ENCODE measurements at regions not wholly inside any gene's neighbourhood (a gene's known extent, or its start where the extent isn't known, plus 50 kb on each side); places are given as distances from the start of the nearest gene placed in this dataset.

DNA sequence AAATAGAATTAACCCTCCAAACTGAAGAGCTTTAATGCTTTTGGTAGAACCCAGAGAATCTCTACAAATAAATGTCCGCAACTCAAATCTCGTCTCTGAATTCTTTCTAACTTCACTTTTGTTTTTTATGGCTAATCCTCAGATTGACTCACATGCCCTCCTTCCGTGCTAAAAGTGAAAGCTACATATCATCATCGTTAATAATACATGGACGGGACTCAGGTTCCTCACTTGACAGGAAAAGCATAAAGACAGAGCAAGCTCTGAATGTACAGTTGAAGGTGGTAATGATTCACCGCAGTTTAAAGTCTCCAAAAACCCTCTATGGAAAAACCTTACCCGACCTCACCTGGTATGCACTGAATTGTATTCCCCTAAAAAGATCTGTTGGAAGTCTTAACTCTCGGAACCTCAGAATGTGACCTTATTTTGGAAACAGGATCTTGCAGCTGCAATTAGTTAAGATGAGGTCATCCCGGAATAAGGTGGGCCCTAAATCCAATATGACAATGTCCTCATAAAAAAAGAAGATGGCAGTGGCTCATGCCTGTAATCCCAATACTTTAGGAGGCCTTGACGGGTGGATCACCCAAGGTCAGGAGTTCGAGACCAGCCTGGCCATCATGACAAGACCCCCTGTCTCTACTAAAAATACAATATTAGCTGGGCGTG is 147.4 kb upstream of the FOXN3 start (continued):
- TF ChIP-seq, protein P1, sequence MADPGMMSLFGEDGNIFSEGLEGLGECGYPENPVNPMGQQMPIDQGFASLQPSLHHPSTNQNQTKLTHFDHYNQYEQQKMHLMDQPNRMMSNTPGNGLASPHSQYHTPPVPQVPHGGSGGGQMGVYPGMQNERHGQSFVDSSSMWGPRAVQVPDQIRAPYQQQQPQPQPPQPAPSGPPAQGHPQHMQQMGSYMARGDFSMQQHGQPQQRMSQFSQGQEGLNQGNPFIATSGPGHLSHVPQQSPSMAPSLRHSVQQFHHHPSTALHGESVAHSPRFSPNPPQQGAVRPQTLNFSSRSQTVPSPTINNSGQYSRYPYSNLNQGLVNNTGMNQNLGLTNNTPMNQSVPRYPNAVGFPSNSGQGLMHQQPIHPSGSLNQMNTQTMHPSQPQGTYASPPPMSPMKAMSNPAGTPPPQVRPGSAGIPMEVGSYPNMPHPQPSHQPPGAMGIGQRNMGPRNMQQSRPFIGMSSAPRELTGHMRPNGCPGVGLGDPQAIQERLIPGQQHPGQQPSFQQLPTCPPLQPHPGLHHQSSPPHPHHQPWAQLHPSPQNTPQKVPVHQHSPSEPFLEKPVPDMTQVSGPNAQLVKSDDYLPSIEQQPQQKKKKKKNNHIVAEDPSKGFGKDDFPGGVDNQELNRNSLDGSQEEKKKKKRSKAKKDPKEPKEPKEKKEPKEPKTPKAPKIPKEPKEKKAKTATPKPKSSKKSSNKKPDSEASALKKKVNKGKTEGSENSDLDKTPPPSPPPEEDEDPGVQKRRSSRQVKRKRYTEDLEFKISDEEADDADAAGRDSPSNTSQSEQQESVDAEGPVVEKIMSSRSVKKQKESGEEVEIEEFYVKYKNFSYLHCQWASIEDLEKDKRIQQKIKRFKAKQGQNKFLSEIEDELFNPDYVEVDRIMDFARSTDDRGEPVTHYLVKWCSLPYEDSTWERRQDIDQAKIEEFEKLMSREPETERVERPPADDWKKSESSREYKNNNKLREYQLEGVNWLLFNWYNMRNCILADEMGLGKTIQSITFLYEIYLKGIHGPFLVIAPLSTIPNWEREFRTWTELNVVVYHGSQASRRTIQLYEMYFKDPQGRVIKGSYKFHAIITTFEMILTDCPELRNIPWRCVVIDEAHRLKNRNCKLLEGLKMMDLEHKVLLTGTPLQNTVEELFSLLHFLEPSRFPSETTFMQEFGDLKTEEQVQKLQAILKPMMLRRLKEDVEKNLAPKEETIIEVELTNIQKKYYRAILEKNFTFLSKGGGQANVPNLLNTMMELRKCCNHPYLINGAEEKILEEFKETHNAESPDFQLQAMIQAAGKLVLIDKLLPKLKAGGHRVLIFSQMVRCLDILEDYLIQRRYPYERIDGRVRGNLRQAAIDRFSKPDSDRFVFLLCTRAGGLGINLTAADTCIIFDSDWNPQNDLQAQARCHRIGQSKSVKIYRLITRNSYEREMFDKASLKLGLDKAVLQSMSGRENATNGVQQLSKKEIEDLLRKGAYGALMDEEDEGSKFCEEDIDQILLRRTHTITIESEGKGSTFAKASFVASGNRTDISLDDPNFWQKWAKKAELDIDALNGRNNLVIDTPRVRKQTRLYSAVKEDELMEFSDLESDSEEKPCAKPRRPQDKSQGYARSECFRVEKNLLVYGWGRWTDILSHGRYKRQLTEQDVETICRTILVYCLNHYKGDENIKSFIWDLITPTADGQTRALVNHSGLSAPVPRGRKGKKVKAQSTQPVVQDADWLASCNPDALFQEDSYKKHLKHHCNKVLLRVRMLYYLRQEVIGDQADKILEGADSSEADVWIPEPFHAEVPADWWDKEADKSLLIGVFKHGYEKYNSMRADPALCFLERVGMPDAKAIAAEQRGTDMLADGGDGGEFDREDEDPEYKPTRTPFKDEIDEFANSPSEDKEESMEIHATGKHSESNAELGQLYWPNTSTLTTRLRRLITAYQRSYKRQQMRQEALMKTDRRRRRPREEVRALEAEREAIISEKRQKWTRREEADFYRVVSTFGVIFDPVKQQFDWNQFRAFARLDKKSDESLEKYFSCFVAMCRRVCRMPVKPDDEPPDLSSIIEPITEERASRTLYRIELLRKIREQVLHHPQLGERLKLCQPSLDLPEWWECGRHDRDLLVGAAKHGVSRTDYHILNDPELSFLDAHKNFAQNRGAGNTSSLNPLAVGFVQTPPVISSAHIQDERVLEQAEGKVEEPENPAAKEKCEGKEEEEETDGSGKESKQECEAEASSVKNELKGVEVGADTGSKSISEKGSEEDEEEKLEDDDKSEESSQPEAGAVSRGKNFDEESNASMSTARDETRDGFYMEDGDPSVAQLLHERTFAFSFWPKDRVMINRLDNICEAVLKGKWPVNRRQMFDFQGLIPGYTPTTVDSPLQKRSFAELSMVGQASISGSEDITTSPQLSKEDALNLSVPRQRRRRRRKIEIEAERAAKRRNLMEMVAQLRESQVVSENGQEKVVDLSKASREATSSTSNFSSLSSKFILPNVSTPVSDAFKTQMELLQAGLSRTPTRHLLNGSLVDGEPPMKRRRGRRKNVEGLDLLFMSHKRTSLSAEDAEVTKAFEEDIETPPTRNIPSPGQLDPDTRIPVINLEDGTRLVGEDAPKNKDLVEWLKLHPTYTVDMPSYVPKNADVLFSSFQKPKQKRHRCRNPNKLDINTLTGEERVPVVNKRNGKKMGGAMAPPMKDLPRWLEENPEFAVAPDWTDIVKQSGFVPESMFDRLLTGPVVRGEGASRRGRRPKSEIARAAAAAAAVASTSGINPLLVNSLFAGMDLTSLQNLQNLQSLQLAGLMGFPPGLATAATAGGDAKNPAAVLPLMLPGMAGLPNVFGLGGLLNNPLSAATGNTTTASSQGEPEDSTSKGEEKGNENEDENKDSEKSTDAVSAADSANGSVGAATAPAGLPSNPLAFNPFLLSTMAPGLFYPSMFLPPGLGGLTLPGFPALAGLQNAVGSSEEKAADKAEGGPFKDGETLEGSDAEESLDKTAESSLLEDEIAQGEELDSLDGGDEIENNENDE (IDR thresholded peaks at IDR 0.05; ENCODE audit: low read depth, low read length): no peak
- TF ChIP-seq, protein P2, sequence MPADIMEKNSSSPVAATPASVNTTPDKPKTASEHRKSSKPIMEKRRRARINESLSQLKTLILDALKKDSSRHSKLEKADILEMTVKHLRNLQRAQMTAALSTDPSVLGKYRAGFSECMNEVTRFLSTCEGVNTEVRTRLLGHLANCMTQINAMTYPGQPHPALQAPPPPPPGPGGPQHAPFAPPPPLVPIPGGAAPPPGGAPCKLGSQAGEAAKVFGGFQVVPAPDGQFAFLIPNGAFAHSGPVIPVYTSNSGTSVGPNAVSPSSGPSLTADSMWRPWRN (IDR thresholded peaks at IDR 0.05; ENCODE audit: low read depth): no peak
- TF ChIP-seq FOXK2 (conservative IDR thresholded peaks at IDR 0.05 in 1 of 2, IDR thresholded peaks at IDR 0.05 in 1 of 2; ENCODE audit: low read depth in 2 of 2) (no peak), ZNF124 (CRISPR knock-in tag; IDR thresholded peaks at IDR 0.05) (no peak), HNRNPH1 (optimal IDR thresholded peaks at IDR 0.05; ENCODE audit: low read depth, low read length) (no peak), ZNF644 (tag; IDR thresholded peaks at IDR 0.05; ENCODE audit: low read depth) (no peak), SP1 (CRISPR knock-in tag; IDR thresholded peaks at IDR 0.05) (no peak), PHTF2 (CRISPR knock-in tag; IDR thresholded peaks at IDR 0.05) (no peak), CBFB (CRISPR knock-in tag; IDR thresholded peaks at IDR 0.05) (no peak), FOXK1 (CRISPR knock-in tag; IDR thresholded peaks at IDR 0.05; ENCODE audit: borderline replicate concordance) (no peak)
- TF ChIP-seq, protein P3, sequence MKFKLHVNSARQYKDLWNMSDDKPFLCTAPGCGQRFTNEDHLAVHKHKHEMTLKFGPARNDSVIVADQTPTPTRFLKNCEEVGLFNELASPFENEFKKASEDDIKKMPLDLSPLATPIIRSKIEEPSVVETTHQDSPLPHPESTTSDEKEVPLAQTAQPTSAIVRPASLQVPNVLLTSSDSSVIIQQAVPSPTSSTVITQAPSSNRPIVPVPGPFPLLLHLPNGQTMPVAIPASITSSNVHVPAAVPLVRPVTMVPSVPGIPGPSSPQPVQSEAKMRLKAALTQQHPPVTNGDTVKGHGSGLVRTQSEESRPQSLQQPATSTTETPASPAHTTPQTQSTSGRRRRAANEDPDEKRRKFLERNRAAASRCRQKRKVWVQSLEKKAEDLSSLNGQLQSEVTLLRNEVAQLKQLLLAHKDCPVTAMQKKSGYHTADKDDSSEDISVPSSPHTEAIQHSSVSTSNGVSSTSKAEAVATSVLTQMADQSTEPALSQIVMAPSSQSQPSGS (CRISPR knock-in tag; IDR thresholded peaks at IDR 0.05): no peak
